HEK293T (cell line): ENCODE measurements at regions not wholly inside any gene's neighbourhood (a gene's known extent, or its start where the extent isn't known, plus 50 kb on each side); places are given as distances from the start of the nearest gene placed in this dataset.

ENCODE experiments used
- FOXA1 ChIP-seq: fragments of 450-650 bp; IDR thresholded peaks from 2 replicates; pipeline ENCODE4 v1.6.1; 2016; ENCODE audit warnings: mild to moderate bottlenecking
- FOXM1 ChIP-seq: fragments of 450-650 bp; IDR thresholded peaks from 2 replicates; pipeline ENCODE4 v1.6.1; 2017; ENCODE audit warnings: mild to moderate bottlenecking, borderline replicate concordance
- LEF1 ChIP-seq: fragments of 450-650 bp; IDR thresholded peaks from 2 replicates; pipeline ENCODE4 v1.6.1; 2017; ENCODE audit warnings: mild to moderate bottlenecking, borderline replicate concordance
- NFRKB ChIP-seq: fragments of 450-650 bp; IDR thresholded peaks from 2 replicates; pipeline ENCODE4 v1.6.1; 2016; ENCODE audit warnings: mild to moderate bottlenecking, moderate library complexity
- PKNOX1 ChIP-seq: fragments of 450-650 bp; IDR thresholded peaks from 2 replicates; pipeline ENCODE4 v1.6.1; 2016
- SP1 ChIP-seq: fragments of 450-650 bp; IDR thresholded peaks from 2 replicates; pipeline ENCODE4 v1.6.1; 2017
- ZNF384 ChIP-seq: fragments of 450-650 bp; IDR thresholded peaks from 2 replicates; pipeline ENCODE4 v1.6.1; 2016

GRCh38 chr5:74334762-74335384 is 305.7 kb downstream of the ENC1 start:
- TF ChIP-seq NFRKB (no peak), SP1 (no peak), ZNF384 (no peak), FOXM1 (no peak), FOXA1 (no peak), LEF1 (no peak), PKNOX1 (peak; percentile 50)
